HEK293 (cell line): ENCODE measurements at regions not wholly inside any gene's neighbourhood (a gene's known extent, or its start where the extent isn't known, plus 50 kb on each side); places are given as distances from the start of the nearest gene placed in this dataset.

ENCODE experiments used
- AEBP2 ChIP-seq: fragments of 450-650 bp; formaldehyde crosslinking; IDR thresholded peaks from 2 replicates; pipeline ENCODE4 v1.5.1; 2016; ENCODE audit warnings: missing biosample characterization, missing genetic modification characterization, borderline replicate concordance
- FEZF1 ChIP-seq: fragments of 450-650 bp; formaldehyde crosslinking; IDR thresholded peaks from 2 replicates; pipeline ENCODE4 v1.5.1; 2016; ENCODE audit warnings: missing biosample characterization, missing genetic modification characterization
- IKZF3 ChIP-seq: fragments of 450-650 bp; IDR thresholded peaks from 2 replicates; pipeline ENCODE4 v1.5.0; 2018; ENCODE audit warnings: missing biosample characterization, mild to moderate bottlenecking, missing genetic modification characterization, moderate library complexity
- MEIS1 ChIP-seq: sonication (generic); formaldehyde crosslinking; IDR thresholded peaks from 2 replicates; pipeline ENCODE4 v1.8.1; 2022; ENCODE audit warnings: missing genetic modification reagents, mild to moderate bottlenecking, borderline replicate concordance
- MYNN ChIP-seq: fragments of 450-650 bp; formaldehyde crosslinking; IDR thresholded peaks from 2 replicates; pipeline ENCODE4 v1.5.1; 2016; ENCODE audit warnings: missing biosample characterization, missing genetic modification characterization, borderline replicate concordance
- OSR2 ChIP-seq: fragments of 450-650 bp; formaldehyde crosslinking; IDR thresholded peaks from 2 replicates; pipeline ENCODE4 v1.5.1; 2016; ENCODE audit warnings: missing biosample characterization, missing genetic modification characterization
- PATZ1 ChIP-seq: fragments of 450-650 bp; formaldehyde crosslinking; IDR thresholded peaks from 2 replicates; pipeline ENCODE4 v1.5.1; 2016; ENCODE audit warnings: missing biosample characterization, missing genetic modification characterization
- SETDB1 ChIP-seq: IDR thresholded peaks from one replicate; pipeline ENCODE4 v1.6.1; 2017; ENCODE audit warnings: mild to moderate bottlenecking, low read length, moderate library complexity, mixed read lengths; ENCODE audit not compliant: insufficient read length
- WT1 ChIP-seq: fragments of 450-650 bp; formaldehyde crosslinking; IDR thresholded peaks from 2 replicates; pipeline ENCODE4 v1.5.1; 2016; ENCODE audit warnings: missing biosample characterization, missing genetic modification characterization
- ZFHX2 ChIP-seq: fragments of 450-650 bp; formaldehyde crosslinking; conservative IDR thresholded peaks from 2 replicates; pipeline ENCODE4 v1.5.1; 2016; ENCODE audit warnings: missing biosample characterization, missing genetic modification characterization
- ZNF133 ChIP-seq: fragments of 450-650 bp; formaldehyde crosslinking; IDR thresholded peaks from 2 replicates; pipeline ENCODE4 v1.5.1; 2016; ENCODE audit warnings: missing biosample characterization, missing genetic modification characterization
- ZNF146 ChIP-seq: fragments of 450-650 bp; formaldehyde crosslinking; IDR thresholded peaks from 2 replicates; pipeline ENCODE4 v1.5.1; 2016; ENCODE audit warnings: missing biosample characterization, missing genetic modification characterization
- ZNF155 ChIP-seq: fragments of 450-650 bp; formaldehyde crosslinking; IDR thresholded peaks from 2 replicates; pipeline ENCODE4 v1.5.1; 2016; ENCODE audit warnings: missing biosample characterization, missing genetic modification characterization
- ZNF175 ChIP-seq: fragments of 450-650 bp; formaldehyde crosslinking; IDR thresholded peaks from 2 replicates; pipeline ENCODE4 v1.5.1; 2016; ENCODE audit warnings: missing biosample characterization, missing genetic modification characterization
- ZNF239 ChIP-seq: fragments of 450-650 bp; formaldehyde crosslinking; IDR thresholded peaks from 2 replicates; pipeline ENCODE4 v1.5.1; 2016; ENCODE audit warnings: missing biosample characterization, missing genetic modification characterization
- ZNF37A ChIP-seq: fragments of 450-650 bp; IDR thresholded peaks from 2 replicates; pipeline ENCODE4 v1.5.1; 2018; ENCODE audit warnings: missing biosample characterization, missing genetic modification characterization
- ZNF394 ChIP-seq: fragments of 450-650 bp; formaldehyde crosslinking; IDR thresholded peaks from 2 replicates; pipeline ENCODE4 v1.5.1; 2016; ENCODE audit warnings: missing biosample characterization, missing genetic modification characterization, mild to moderate bottlenecking, moderate library complexity, borderline replicate concordance
- ZNF449 ChIP-seq: fragments of 450-650 bp; formaldehyde crosslinking; IDR thresholded peaks from 2 replicates; pipeline ENCODE4 v1.5.1; 2017; ENCODE audit warnings: missing biosample characterization, mild to moderate bottlenecking, missing genetic modification characterization, moderate library complexity
- ZNF544 ChIP-seq: fragments of 450-650 bp; formaldehyde crosslinking; IDR thresholded peaks from 2 replicates; pipeline ENCODE4 v1.5.0; 2017; ENCODE audit warnings: missing biosample characterization, missing genetic modification characterization
- ZNF558 ChIP-seq: fragments of 450-650 bp; formaldehyde crosslinking; IDR thresholded peaks from 2 replicates; pipeline ENCODE4 v1.5.1; 2016; ENCODE audit warnings: missing biosample characterization, missing genetic modification characterization
- ZNF560 ChIP-seq: fragments of 450-650 bp; formaldehyde crosslinking; IDR thresholded peaks from 2 replicates; pipeline ENCODE4 v1.5.1; 2017; ENCODE audit warnings: missing biosample characterization, missing genetic modification characterization, borderline replicate concordance
- ZNF571 ChIP-seq: fragments of 450-650 bp; formaldehyde crosslinking; IDR thresholded peaks from 2 replicates; pipeline ENCODE4 v1.5.0; 2017; ENCODE audit warnings: missing biosample characterization, missing genetic modification characterization
- ZNF580 ChIP-seq: fragments of 450-650 bp; formaldehyde crosslinking; IDR thresholded peaks from 2 replicates; pipeline ENCODE4 v1.5.1; 2016; ENCODE audit warnings: missing biosample characterization, missing genetic modification characterization
- ZNF596 ChIP-seq: fragments of 450-650 bp; IDR thresholded peaks from 2 replicates; pipeline ENCODE4 v1.5.0; 2018; ENCODE audit warnings: missing biosample characterization, mild to moderate bottlenecking, missing genetic modification characterization, moderate library complexity
- ZNF610 ChIP-seq: fragments of 450-650 bp; formaldehyde crosslinking; IDR thresholded peaks from 2 replicates; pipeline ENCODE4 v1.5.1; 2016; ENCODE audit warnings: missing biosample characterization, missing genetic modification characterization, borderline replicate concordance
- ZNF670 ChIP-seq: fragments of 450-650 bp; formaldehyde crosslinking; IDR thresholded peaks from 2 replicates; pipeline ENCODE4 v1.5.1; 2016; ENCODE audit warnings: missing biosample characterization, missing genetic modification characterization, low read depth
- ZNF776 ChIP-seq: fragments of 450-650 bp; formaldehyde crosslinking; IDR thresholded peaks from 2 replicates; pipeline ENCODE4 v1.5.0; 2017; ENCODE audit warnings: missing biosample characterization, missing genetic modification characterization, borderline replicate concordance
- ZNF785 ChIP-seq: fragments of 450-650 bp; formaldehyde crosslinking; IDR thresholded peaks from 2 replicates; pipeline ENCODE4 v1.5.1; 2016; ENCODE audit warnings: missing biosample characterization, missing genetic modification characterization
- ZSCAN5A ChIP-seq: fragments of 450-650 bp; formaldehyde crosslinking; IDR thresholded peaks from 2 replicates; pipeline ENCODE4 v1.5.1; 2016; ENCODE audit warnings: missing biosample characterization, missing genetic modification characterization
- TF ChIP-seq, protein P1 (sequence below): fragments of 450-650 bp; formaldehyde crosslinking; IDR thresholded peaks from 2 replicates; pipeline ENCODE4 v1.5.1; 2016; ENCODE audit warnings: missing biosample characterization, missing genetic modification characterization
- TF ChIP-seq, protein P2 (sequence below): fragments of 450-650 bp; formaldehyde crosslinking; IDR thresholded peaks from 2 replicates; pipeline ENCODE4 v1.5.1; 2016; ENCODE audit warnings: missing biosample characterization, missing genetic modification characterization, low read depth

DNA sequence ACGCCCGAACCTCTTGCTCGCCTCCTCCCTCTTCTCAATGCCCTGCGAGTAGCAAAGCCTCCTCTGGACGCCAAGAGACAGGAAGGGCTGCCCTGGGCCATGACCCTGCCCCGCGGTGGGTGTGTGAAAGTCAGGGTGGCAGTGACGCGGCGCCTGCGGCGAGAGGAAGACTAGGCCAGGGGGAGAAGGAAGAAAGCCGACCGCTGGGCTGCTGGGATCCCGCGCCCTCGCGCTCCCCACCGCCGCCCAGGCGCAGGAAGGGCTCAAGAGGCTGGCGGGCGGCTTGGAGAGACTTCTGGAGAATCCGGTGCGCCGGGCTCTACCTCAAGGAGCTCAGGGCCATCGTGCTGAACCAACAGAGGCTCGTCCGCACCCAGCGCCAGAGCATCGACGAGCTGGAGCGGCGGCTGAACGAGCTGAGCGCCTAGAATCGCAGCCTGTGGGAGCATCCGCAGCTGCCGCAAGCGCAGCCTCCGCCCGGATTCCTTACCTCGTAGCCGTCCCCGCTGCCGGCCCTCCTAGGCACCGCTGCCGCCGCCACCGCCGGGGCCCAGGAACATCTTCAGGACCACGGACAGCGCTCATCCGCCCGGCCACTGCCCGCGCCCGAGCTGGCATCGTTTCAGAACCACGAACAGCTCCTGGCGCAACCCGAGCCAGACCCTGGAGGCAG lies 105.0 kb upstream of the PRB2 start (continued):
- TF ChIP-seq OSR2 (tag by site-specific recombination) = no peak
- TF ChIP-seq ZNF146 (tag by site-specific recombination) = no peak
- TF ChIP-seq, protein P1, sequence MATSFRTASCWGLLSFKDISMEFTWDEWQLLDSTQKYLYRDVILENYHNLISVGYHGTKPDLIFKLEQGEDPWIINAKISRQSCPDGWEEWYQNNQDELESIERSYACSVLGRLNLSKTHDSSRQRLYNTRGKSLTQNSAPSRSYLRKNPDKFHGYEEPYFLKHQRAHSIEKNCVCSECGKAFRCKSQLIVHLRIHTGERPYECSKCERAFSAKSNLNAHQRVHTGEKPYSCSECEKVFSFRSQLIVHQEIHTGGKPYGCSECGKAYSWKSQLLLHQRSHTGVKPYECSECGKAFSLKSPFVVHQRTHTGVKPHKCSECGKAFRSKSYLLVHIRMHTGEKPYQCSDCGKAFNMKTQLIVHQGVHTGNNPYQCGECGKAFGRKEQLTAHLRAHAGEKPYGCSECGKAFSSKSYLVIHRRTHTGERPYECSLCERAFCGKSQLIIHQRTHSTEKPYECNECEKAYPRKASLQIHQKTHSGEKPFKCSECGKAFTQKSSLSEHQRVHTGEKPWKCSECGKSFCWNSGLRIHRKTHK (tag by site-specific recombination) = no peak
- TF ChIP-seq ZNF155 (tag by site-specific recombination) = no peak
- 0 out of 2 replicates have a peak, but pooled peaks have one; percentile 27 for TF ChIP-seq ZNF394 (tag by site-specific recombination)
- TF ChIP-seq ZNF785 (tag by site-specific recombination) = no peak
- no peak for TF ChIP-seq ZNF449 (tag by site-specific recombination)
- no peak for TF ChIP-seq AEBP2
- TF ChIP-seq, protein P2, sequence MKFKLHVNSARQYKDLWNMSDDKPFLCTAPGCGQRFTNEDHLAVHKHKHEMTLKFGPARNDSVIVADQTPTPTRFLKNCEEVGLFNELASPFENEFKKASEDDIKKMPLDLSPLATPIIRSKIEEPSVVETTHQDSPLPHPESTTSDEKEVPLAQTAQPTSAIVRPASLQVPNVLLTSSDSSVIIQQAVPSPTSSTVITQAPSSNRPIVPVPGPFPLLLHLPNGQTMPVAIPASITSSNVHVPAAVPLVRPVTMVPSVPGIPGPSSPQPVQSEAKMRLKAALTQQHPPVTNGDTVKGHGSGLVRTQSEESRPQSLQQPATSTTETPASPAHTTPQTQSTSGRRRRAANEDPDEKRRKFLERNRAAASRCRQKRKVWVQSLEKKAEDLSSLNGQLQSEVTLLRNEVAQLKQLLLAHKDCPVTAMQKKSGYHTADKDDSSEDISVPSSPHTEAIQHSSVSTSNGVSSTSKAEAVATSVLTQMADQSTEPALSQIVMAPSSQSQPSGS (tag by site-specific recombination) = no peak
- TF ChIP-seq ZNF610 = 0 out of 2 replicates have a peak, but pooled peaks have one; percentile 42
- TF ChIP-seq ZNF670 (tag by site-specific recombination) = no peak
- no peak for TF ChIP-seq ZNF571 (tag by site-specific recombination)
- no peak for TF ChIP-seq ZNF558 (tag by site-specific recombination)
- TF ChIP-seq PATZ1 = 0 out of 2 replicates have a peak, but pooled peaks have one; percentile 26
- no peak for TF ChIP-seq ZFHX2 (tag by site-specific recombination)
- no peak for TF ChIP-seq SETDB1
- TF ChIP-seq ZNF776 (tag by site-specific recombination) = no peak
- peak; percentile 20; the same call in 1 of the 2 replicates for TF ChIP-seq WT1
- peak; percentile 72; the same call in 1 of the 2 replicates for TF ChIP-seq ZNF560 (tag by site-specific recombination)
- TF ChIP-seq MEIS1 = peak; percentile 95
- TF ChIP-seq ZNF544 (tag by site-specific recombination) = no peak
- TF ChIP-seq IKZF3 (tag by site-specific recombination) = no peak
- no peak for TF ChIP-seq MYNN
- TF ChIP-seq ZNF239 (tag by site-specific recombination) = no peak
- TF ChIP-seq ZNF133 (tag by site-specific recombination) = no peak
- TF ChIP-seq ZNF37A (tag by site-specific recombination) = no peak
- no peak for TF ChIP-seq FEZF1 (tag by site-specific recombination)
- TF ChIP-seq ZNF175 (tag by site-specific recombination) = no peak
- 0 out of 2 replicates have a peak, but pooled peaks have one; percentile 16 for TF ChIP-seq ZNF580 (tag by site-specific recombination)
- TF ChIP-seq ZSCAN5A (tag by site-specific recombination) = no peak
- no peak for TF ChIP-seq ZNF596 (tag by site-specific recombination)
